GM23338 (cell line): ENCODE measurements at regions not wholly inside any gene's neighbourhood (a gene's known extent, or its start where the extent isn't known, plus 50 kb on each side); places are given as distances from the start of the nearest gene placed in this dataset.

Source experiments
- CREB1 ChIP-seq: fragments of 250-450 bp; sonication (Bioruptor Pico); IDR thresholded peaks from 2 replicates; pipeline ENCODE4 v1.5.0; 2020; ENCODE audit warnings: low read depth, mild to moderate bottlenecking, moderate library complexity
- CTCF ChIP-seq, 2 experiments: fragments of 200-600 bp in 1 of 2; sonication (generic) in 1 of 2; conservative IDR thresholded peaks; 2 replicates each; pipeline versions ENCODE4 v1.5.1 to v1.6.1; 2016 to 2017; ENCODE audit warnings: antibody characterized with exemption in 2 of 2, low read depth in 2 of 2, mild to moderate bottlenecking in 2 of 2, moderate library complexity in 1 of 2
- ETS1 ChIP-seq: IDR thresholded peaks from 2 replicates; pipeline ENCODE4 v1.6.1; 2016; ENCODE audit warnings: antibody characterized with exemption
- EZH2 ChIP-seq: fragments of 200-600 bp; sonication (generic); IDR thresholded peaks from one replicate; pipeline ENCODE4 v1.8.0; 2017; ENCODE audit warnings: antibody characterized with exemption, mild to moderate bottlenecking, low read depth; ENCODE audit not compliant: unreplicated experiment
- EZH2phosphoT487 ChIP-seq: fragments of 200-600 bp; sonication (generic); IDR thresholded peaks from one replicate; pipeline ENCODE4 v1.8.1; 2018; ENCODE audit warnings: antibody characterized with exemption; ENCODE audit not compliant: unreplicated experiment
- JUNB ChIP-seq: IDR thresholded peaks from one replicate; pipeline ENCODE4 v1.6.1; 2016; ENCODE audit warnings: antibody characterized with exemption; ENCODE audit not compliant: unreplicated experiment
- NANOG ChIP-seq: IDR thresholded peaks from 2 replicates; pipeline ENCODE4 v1.6.1; 2016; ENCODE audit warnings: antibody characterized with exemption, borderline replicate concordance
- POLR2AphosphoS5 ChIP-seq: IDR thresholded peaks from 2 replicates; pipeline ENCODE4 v1.6.1; 2016; ENCODE audit warnings: antibody characterized with exemption, low read depth
- REST ChIP-seq: IDR thresholded peaks from one replicate; pipeline ENCODE4 v1.6.1; 2018; ENCODE audit warnings: antibody characterized with exemption; ENCODE audit not compliant: unreplicated experiment
- STAT1 ChIP-seq: IDR thresholded peaks from one replicate; pipeline ENCODE4 v1.6.1; 2016; ENCODE audit warnings: antibody characterized with exemption; ENCODE audit not compliant: unreplicated experiment
- ZNF114 ChIP-seq: fragments of 250-450 bp; sonication (Bioruptor Pico); IDR thresholded peaks from 2 replicates; pipeline ENCODE4 v1.5.0; 2020; ENCODE audit warnings: mild to moderate bottlenecking, moderate library complexity
- ZNF331 ChIP-seq: fragments of 250-450 bp; sonication (Bioruptor Pico); IDR thresholded peaks from 2 replicates; pipeline ENCODE4 v1.5.0; 2020; ENCODE audit warnings: low read depth, mild to moderate bottlenecking, moderate library complexity
- ZNF462 ChIP-seq: fragments of 250-450 bp; sonication (Bioruptor Pico); IDR thresholded peaks from 2 replicates; pipeline ENCODE4 v1.5.0; 2020; ENCODE audit warnings: mild to moderate bottlenecking, moderate library complexity

GRCh38 chr14:34036319-34036766, 85.5 kb upstream of the EGLN3 start:
- no peak for TF ChIP-seq CTCF (conservative IDR thresholded peaks at IDR 0.05; ENCODE audit: low read depth in 2 of 2)
- no peak for TF ChIP-seq POLR2AphosphoS5
- no peak for TF ChIP-seq JUNB
- TF ChIP-seq REST = no peak
- TF ChIP-seq ZNF114 = no peak
- TF ChIP-seq EZH2 = no peak
- TF ChIP-seq CREB1 (CRISPR knock-in tag) = no peak
- TF ChIP-seq EZH2phosphoT487 = no peak
- no peak for TF ChIP-seq ZNF331 (CRISPR knock-in tag)
- no peak for TF ChIP-seq ZNF462 (CRISPR knock-in tag)
- no peak for TF ChIP-seq ETS1
- no peak for TF ChIP-seq NANOG
- no peak for TF ChIP-seq STAT1
